Esophagus squamous epithelium (tissue), 4 donors: ENCODE measurements at regions not wholly inside any gene's neighbourhood (a gene's known extent, or its start where the extent isn't known, plus 50 kb on each side); places are given as distances from the start of the nearest gene placed in this dataset.

Experiments used
- POLR2A ChIP-seq, 4 donors: fragments of 450-650 bp; IDR thresholded peaks; one replicate each; pipeline ENCODE4 v1.6.1; 2017; ENCODE audit warnings: antibody characterized with exemption in 4 of 4, mild to moderate bottlenecking in 4 of 4, moderate library complexity in 3 of 4
- TF ChIP-seq, protein P1 (sequence below), 6 experiments: fragments of 450-650 bp in 4 of 6; fragments of 200-600 bp in 2 of 6; sonication (generic) in 2 of 6; IDR thresholded peaks; one replicate each; pipeline ENCODE4 v1.5.1; 2016 to 2019; ENCODE audit warnings: antibody characterized with exemption in 6 of 6, mild to moderate bottlenecking in 4 of 6, moderate library complexity in 4 of 6

GRCh38 chr7:47008461-47008860, 573.5 kb downstream of the TNS3 start:
- TF ChIP-seq, protein P1, sequence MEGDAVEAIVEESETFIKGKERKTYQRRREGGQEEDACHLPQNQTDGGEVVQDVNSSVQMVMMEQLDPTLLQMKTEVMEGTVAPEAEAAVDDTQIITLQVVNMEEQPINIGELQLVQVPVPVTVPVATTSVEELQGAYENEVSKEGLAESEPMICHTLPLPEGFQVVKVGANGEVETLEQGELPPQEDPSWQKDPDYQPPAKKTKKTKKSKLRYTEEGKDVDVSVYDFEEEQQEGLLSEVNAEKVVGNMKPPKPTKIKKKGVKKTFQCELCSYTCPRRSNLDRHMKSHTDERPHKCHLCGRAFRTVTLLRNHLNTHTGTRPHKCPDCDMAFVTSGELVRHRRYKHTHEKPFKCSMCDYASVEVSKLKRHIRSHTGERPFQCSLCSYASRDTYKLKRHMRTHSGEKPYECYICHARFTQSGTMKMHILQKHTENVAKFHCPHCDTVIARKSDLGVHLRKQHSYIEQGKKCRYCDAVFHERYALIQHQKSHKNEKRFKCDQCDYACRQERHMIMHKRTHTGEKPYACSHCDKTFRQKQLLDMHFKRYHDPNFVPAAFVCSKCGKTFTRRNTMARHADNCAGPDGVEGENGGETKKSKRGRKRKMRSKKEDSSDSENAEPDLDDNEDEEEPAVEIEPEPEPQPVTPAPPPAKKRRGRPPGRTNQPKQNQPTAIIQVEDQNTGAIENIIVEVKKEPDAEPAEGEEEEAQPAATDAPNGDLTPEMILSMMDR (IDR thresholded peaks at IDR 0.05), result no peak
- TF ChIP-seq POLR2A (IDR thresholded peaks at IDR 0.05), result no peak
